ENCODE measurements at regions not wholly inside any gene's neighbourhood (a gene's known extent, or its start where the extent isn't known, plus 50 kb on each side); places are given as distances from the start of the nearest gene placed in this dataset.
A peak's percentile ranks its signal among the peaks of the same experiment; 100 is the strongest.
"Not testable (repeated sequence)": the region's sequence is repeated elsewhere in the genome, so short reads cannot be mapped to it uniquely, and the experiment has no call there.

DNA sequence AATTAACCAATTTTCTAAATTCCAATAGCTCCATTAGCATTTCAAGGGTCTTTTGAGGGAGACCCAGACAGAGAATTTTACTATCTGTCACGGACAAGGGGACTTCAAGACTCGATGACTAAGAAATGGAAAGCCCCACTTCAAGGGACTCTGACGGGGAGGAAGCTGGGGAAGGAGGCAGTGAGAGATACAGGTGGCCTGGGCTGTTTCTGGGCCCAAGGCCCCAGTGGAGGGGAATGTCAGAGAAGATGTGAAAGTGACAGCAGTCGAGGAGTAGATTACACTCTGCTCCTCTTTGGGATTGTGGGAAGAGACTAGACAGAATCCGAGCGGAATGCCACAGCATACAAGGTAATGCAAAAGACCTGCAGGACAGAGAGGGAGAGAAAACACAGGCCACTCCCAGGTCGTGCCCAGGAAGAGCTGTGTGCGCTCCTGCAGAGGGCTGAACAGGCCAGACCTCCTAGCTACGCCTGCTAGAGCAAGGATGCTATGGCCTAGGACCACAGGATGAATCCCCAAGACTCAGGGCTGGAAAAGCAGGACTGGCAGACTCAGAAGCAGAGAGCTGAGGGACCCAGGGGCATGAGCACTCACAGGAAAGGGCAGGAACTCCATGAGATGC lies 321.5 kb upstream of the CHRNA7 start:
- H3K4me1 Mint-ChIP-seq; H3K9me3 Mint-ChIP-seq; H3K27me3 Mint-ChIP-seq (ENCODE audit: low read depth); H3K27ac Mint-ChIP-seq (ENCODE audit: unreplicated experiment); H3K4me3 Mint-ChIP-seq; H3K36me3 Mint-ChIP-seq (ENCODE audit: low read depth); DNase-seq (ENCODE audit: low read depth, low spot score): not testable (repeated sequence)

DNA sequence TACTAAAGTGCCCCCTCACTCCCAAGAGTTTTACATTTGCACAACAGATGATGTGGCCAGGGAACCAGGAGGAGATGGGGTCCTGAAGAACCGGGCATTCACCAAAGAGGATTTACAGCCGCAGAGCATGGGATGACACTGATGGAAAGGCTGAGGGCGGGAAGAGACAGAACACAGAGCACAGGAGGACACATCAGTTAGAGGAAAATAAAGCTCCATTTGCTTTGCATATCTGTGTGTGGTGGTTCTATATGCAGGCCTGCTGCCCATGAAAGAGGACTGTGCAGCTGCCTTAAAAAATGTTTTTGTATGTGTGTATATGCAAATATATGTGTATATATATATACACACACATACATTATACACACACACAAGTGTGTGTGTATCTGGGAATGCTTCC lies 320.8 kb upstream of the CHRNA7 start:
- H3K27ac Mint-ChIP-seq (ENCODE audit: unreplicated experiment); H3K36me3 Mint-ChIP-seq (ENCODE audit: low read depth); H3K4me3 Mint-ChIP-seq; DNase-seq (ENCODE audit: low read depth, low spot score); H3K27me3 Mint-ChIP-seq (ENCODE audit: low read depth); H3K9me3 Mint-ChIP-seq; H3K4me1 Mint-ChIP-seq: not testable (repeated sequence)

- H3K4me1 Mint-ChIP-seq; DNase-seq (ENCODE audit: low read depth, low spot score); H3K4me3 Mint-ChIP-seq; H3K9me3 Mint-ChIP-seq; H3K36me3 Mint-ChIP-seq (ENCODE audit: low read depth); H3K27me3 Mint-ChIP-seq (ENCODE audit: low read depth); H3K27ac Mint-ChIP-seq (ENCODE audit: unreplicated experiment): not testable (repeated sequence)
Observed at GRCh38 chr15:31710806-31711205, 319.5 kb upstream of the CHRNA7 start.

DNA sequence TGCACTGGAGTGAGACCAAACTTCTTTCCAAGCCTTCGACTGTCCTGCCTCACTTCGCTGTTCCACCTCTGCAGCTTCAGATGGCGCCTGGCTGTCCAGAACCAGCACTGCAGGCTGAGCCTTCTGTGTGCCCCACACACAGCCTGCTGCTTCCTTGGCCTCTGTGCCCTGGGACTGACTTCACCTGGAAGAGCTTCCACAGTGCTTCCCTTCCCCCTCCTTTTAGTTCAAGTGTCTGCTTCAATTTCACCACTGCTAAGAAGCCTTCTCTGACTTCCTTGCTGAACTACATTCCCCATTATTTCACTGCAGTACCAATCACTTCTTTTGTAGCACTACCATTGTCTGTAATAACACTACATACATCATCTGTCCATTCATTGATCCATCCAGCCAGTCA lies 315.1 kb upstream of the CHRNA7 start:
- not testable (repeated sequence) for H3K9me3 Mint-ChIP-seq

DNA sequence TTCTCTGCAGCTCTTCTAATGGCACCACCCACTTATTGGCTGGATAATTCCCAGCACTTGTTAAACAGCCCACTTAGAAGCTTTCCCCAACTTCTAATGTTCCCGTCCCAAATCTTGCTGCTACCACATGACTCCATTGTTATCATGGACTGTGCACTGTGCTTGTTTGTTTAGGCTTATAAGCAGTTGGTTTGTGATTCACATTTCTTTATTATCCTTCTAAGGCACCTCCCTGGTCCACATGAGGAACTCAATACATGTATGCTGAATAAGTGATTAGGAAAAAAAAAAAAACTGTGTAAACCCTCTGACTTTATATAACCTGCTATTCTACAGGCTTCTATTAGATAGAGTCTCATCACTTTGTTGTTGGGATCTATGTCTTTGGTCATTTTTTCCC lies 311.7 kb upstream of the CHRNA7 start:
- not testable (repeated sequence) for H3K4me1 Mint-ChIP-seq; H3K9me3 Mint-ChIP-seq; H3K4me3 Mint-ChIP-seq; DNase-seq (ENCODE audit: low read depth, low spot score); H3K36me3 Mint-ChIP-seq (ENCODE audit: low read depth); H3K27me3 Mint-ChIP-seq (ENCODE audit: low read depth); H3K27ac Mint-ChIP-seq (ENCODE audit: unreplicated experiment)

More for the DNA sequence above, 315.1 kb upstream of the CHRNA7 start:
- not testable (repeated sequence) for H3K27me3 Mint-ChIP-seq (ENCODE audit: low read depth); H3K36me3 Mint-ChIP-seq (ENCODE audit: low read depth); DNase-seq (ENCODE audit: low read depth, low spot score); H3K4me1 Mint-ChIP-seq; H3K4me3 Mint-ChIP-seq; H3K27ac Mint-ChIP-seq (ENCODE audit: unreplicated experiment)

- not testable (repeated sequence) for H3K4me3 Mint-ChIP-seq; H3K27ac Mint-ChIP-seq (ENCODE audit: unreplicated experiment); H3K4me1 Mint-ChIP-seq; H3K36me3 Mint-ChIP-seq (ENCODE audit: low read depth); H3K9me3 Mint-ChIP-seq; DNase-seq (ENCODE audit: low read depth, low spot score); H3K27me3 Mint-ChIP-seq (ENCODE audit: low read depth)
Observed at GRCh38 chr15:31719396-31720022, 310.8 kb upstream of the CHRNA7 start.

DNA sequence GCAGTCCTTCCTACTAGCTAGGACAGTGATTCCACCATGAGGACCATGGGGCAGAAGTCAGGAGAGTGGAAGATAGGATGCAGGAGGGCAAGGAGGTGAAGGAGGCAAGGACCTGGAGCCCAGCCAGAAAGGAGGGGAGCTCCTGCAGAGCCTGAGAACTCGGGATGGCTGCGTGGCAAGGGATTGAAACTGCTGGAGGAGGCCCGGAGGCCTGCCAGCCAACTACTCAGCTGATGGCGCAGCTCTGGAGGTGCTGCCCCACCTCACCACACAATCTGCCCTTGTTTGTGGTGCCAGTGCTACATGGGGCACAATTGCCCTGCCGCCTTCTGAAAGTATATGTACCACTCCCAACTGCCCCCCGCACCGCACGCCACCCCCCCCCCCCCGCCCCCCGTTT lies 307.3 kb upstream of the CHRNA7 start:
- H3K4me1 Mint-ChIP-seq; H3K36me3 Mint-ChIP-seq (ENCODE audit: low read depth); H3K9me3 Mint-ChIP-seq; H3K27me3 Mint-ChIP-seq (ENCODE audit: low read depth); DNase-seq (ENCODE audit: low read depth, low spot score); H3K4me3 Mint-ChIP-seq; H3K27ac Mint-ChIP-seq (ENCODE audit: unreplicated experiment): not testable (repeated sequence)

GRCh38 chr15:31724903-31725302 lies 305.4 kb upstream of the CHRNA7 start:
- H3K27ac Mint-ChIP-seq (ENCODE audit: unreplicated experiment); H3K9me3 Mint-ChIP-seq; H3K4me3 Mint-ChIP-seq; H3K27me3 Mint-ChIP-seq (ENCODE audit: low read depth); H3K4me1 Mint-ChIP-seq; DNase-seq (ENCODE audit: low read depth, low spot score); H3K36me3 Mint-ChIP-seq (ENCODE audit: low read depth): not testable (repeated sequence)

DNA sequence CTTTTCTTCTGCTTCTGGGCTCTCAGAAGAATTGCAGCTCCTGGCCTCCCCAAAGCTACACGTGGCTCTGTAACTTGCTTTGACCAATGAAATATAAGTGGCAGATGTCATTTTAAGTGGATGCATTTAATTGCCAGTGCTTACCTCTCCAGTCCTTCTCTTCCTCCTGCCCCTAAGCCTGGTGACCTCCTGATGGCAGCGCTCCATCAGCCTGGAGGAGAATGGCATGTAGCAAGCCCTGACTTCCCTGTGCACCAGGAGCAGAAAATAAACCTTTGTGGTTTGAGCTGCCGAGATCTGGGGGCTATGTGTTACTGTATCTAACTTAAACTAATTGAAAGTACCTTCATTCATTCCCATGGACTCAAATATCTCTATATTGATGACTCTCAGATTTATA lies 304.7 kb upstream of the CHRNA7 start:
- H3K27ac Mint-ChIP-seq (ENCODE audit: unreplicated experiment); H3K27me3 Mint-ChIP-seq (ENCODE audit: low read depth); H3K4me1 Mint-ChIP-seq; H3K4me3 Mint-ChIP-seq; H3K36me3 Mint-ChIP-seq (ENCODE audit: low read depth); DNase-seq (ENCODE audit: low read depth, low spot score); H3K9me3 Mint-ChIP-seq: not testable (repeated sequence)

DNA sequence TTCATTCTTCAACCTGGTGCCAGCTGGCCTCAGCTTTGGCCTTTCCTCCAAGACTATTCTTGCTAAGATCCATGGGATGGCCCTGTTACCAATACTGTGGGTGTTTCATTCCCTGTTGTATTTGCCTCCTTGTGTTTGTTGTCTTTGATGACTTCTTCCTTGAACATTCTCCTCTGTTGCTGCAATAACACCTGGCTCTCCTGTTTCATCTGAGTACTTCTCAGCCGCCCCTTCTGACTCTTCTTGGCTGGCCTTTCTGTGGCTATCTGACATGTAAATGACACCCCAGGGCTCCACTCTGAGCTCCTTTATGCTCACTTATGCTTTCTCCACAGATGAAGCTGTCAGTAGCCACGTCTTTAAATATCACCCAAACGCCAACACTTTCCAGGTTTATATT lies 302.7 kb upstream of the CHRNA7 start:
- Mint-ChIP-seq H3K27ac (ENCODE audit: unreplicated experiment) (peak overlapping the region; percentile 64), H3K4me3 (no peak overlapping the region), H3K9me3 (no peaks in the 10 kb centered on the region), H3K27me3 (ENCODE audit: low read depth) (peaks cover under 1% of the 10 kb centered on the region), H3K4me1 (no peaks in the 10 kb centered on the region), H3K36me3 (ENCODE audit: low read depth) (no peaks in the 10 kb centered on the region)
- DNase-seq (ENCODE audit: low read depth, low spot score): no peak
- TF ChIP-seq, protein P1, sequence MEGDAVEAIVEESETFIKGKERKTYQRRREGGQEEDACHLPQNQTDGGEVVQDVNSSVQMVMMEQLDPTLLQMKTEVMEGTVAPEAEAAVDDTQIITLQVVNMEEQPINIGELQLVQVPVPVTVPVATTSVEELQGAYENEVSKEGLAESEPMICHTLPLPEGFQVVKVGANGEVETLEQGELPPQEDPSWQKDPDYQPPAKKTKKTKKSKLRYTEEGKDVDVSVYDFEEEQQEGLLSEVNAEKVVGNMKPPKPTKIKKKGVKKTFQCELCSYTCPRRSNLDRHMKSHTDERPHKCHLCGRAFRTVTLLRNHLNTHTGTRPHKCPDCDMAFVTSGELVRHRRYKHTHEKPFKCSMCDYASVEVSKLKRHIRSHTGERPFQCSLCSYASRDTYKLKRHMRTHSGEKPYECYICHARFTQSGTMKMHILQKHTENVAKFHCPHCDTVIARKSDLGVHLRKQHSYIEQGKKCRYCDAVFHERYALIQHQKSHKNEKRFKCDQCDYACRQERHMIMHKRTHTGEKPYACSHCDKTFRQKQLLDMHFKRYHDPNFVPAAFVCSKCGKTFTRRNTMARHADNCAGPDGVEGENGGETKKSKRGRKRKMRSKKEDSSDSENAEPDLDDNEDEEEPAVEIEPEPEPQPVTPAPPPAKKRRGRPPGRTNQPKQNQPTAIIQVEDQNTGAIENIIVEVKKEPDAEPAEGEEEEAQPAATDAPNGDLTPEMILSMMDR (conservative IDR thresholded peaks at IDR 0.05): no peak

All from neural crest cell (in vitro differentiated cells).